Ovary (tissue), 7 donors: ENCODE measurements at regions not wholly inside any gene's neighbourhood (a gene's known extent, or its start where the extent isn't known, plus 50 kb on each side); places are given as distances from the start of the nearest gene placed in this dataset.

Source experiments
- DNase-seq, 5 donors: peaks; one replicate each; pipeline ENCODE4 v3.0.0-alpha.2; 2019 to 2020
- H3K27ac ChIP-seq, 2 donors: fragments of 200-600 bp; one replicate each; pipeline versions ENCODE4 v1.5.1 to v1.8.0; 2019 to 2022
- H3K27me3 ChIP-seq: fragments of 200-600 bp; one replicate; pipeline ENCODE4 v1.8.0; 2022
- H3K36me3 ChIP-seq: fragments of 200-600 bp; sonication (generic); one replicate; pipeline ENCODE4 v1.5.1; 2019
- H3K4me1 ChIP-seq: one replicate; pipeline ENCODE4 v1.8.1; 2013; ENCODE audit warnings: mild to moderate bottlenecking, moderate library complexity; ENCODE audit not compliant: insufficient read depth
- H3K4me3 ChIP-seq: fragments of 200-600 bp; sonication (generic); one replicate; pipeline ENCODE4 v1.5.1; 2017
- H3K9me3 ChIP-seq, 2 donors: fragments of 200-600 bp in 1 of 2; sonication (generic) in 1 of 2; one replicate each; pipeline versions ENCODE4 v1.5.1 to v1.8.1; 2013 to 2019; ENCODE audit warnings: mild to moderate bottlenecking in 1 of 2, moderate library complexity in 1 of 2
- EP300 ChIP-seq: sonication (generic); formaldehyde crosslinking; IDR thresholded peaks from one replicate; pipeline ENCODE4 v1.6.1; 2017; ENCODE audit warnings: antibody characterized with exemption
- POLR2A ChIP-seq: fragments of 450-650 bp; IDR thresholded peaks from one replicate; pipeline ENCODE4 v1.6.1; 2017; ENCODE audit warnings: antibody characterized with exemption, mild to moderate bottlenecking, moderate library complexity
- WGBS, 3 donors: extraction: QIAGEN DNeasy Blood & Tissue Kit in 1 of 3; methylation state at CpG; one replicate each; pipeline versions ENCODE4 v1.1.5 to v1.1.7; 2013 to 2017; 5-methylcytosine and 5-hydroxymethylcytosine counted together
- intact Hi-C, 4 donors: fragments of 100-400 bp; cut with DNase I; formaldehyde crosslinking; loops; one replicate each; pipeline versions ENCODE4 v1.11.0 to v1.15.1; 2022 to 2023
- TF ChIP-seq, protein P1 (sequence below), 3 donors: fragments of 450-650 bp in 2 of 3; fragments of 200-600 bp in 1 of 3; IDR thresholded peaks; one replicate each; pipeline versions ENCODE4 v1.5.1 to v1.8.0; 2016 to 2022; ENCODE audit warnings: antibody characterized with exemption in 3 of 3, mild to moderate bottlenecking in 1 of 3
- donor health status: DM: no; HTN: no; CAD: no; lungs with moderate emphysema.
- donor health status: DM: no; HTN: no; CAD: no.
- donor health status: Bipolar disorder and iron deficiency.
- donor health status: DM: no; HTN: no; CAD: no.
- donor health status: DM: yes; HTN: yes; CAD: no.

DNA sequence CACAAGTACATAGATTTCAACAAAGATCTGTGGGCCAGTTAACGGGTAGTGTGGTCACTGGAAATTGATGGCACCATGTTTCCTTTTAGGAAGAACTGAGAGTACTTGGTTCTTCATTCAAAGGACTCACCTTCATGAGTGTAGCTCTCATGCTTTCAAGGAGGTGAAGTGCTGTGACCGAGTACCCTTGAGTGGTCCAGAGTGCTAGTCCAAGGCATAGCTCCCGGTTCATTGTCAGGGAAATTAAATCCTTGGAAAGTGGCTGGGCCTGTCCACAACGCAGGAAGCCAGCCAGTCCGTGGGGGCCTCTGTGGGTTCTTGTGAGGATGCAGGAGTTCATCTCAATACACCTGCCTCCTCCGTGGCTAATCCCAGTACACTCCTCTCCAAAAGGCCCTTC, 295.1 kb downstream of the GALR1 start:
- intact Hi-C loops: no loop called here
- TF ChIP-seq, protein P1, sequence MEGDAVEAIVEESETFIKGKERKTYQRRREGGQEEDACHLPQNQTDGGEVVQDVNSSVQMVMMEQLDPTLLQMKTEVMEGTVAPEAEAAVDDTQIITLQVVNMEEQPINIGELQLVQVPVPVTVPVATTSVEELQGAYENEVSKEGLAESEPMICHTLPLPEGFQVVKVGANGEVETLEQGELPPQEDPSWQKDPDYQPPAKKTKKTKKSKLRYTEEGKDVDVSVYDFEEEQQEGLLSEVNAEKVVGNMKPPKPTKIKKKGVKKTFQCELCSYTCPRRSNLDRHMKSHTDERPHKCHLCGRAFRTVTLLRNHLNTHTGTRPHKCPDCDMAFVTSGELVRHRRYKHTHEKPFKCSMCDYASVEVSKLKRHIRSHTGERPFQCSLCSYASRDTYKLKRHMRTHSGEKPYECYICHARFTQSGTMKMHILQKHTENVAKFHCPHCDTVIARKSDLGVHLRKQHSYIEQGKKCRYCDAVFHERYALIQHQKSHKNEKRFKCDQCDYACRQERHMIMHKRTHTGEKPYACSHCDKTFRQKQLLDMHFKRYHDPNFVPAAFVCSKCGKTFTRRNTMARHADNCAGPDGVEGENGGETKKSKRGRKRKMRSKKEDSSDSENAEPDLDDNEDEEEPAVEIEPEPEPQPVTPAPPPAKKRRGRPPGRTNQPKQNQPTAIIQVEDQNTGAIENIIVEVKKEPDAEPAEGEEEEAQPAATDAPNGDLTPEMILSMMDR (IDR thresholded peaks at IDR 0.05): no peak
- no peak for TF ChIP-seq EP300
- no peak for TF ChIP-seq POLR2A
- Histone ChIP-seq H3K27ac (no peak overlapping the region), H3K36me3 (no peaks in the 10 kb centered on the region), H3K4me3 (no peak overlapping the region), H3K4me1 (no peaks in the 10 kb centered on the region), H3K9me3 (no peaks in the 10 kb centered on the region), H3K27me3 (no peaks in the 10 kb centered on the region)
- 78 to 90% (median 84%) methylated on average over 6 of the region's 6 CpGs for WGBS, 3 donors
- DNase-seq: no peak

DNA sequence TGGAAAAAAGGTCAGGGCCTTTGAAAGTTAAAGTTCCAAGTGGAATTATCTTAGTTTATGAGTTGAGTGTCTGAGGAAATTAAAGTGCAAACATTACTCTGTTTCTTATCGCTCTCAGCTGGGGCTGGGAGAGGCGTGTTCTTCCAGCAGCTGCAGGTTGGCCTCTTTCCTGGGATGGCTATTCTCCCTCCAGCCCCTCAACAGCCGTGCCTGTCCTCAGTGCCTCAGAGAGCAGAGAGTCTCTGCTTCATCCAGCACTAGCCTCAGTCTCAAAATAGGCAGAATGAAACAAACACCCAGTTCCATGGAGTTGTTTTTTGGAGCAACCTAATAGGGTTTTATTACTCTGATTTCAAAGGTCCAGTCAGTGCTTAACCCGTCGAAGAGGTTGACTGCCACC, 298.1 kb downstream of the GALR1 start:
- TF ChIP-seq, protein P1 (IDR thresholded peaks at IDR 0.05): no peak
- TF ChIP-seq POLR2A: no peak
- no peak for TF ChIP-seq EP300
- no peaks in the 10 kb centered on the region for H3K9me3 ChIP-seq
- WGBS, 3 donors: 24 to 29% (median 26%) methylated on average over 5 of the region's 5 CpGs
- no peaks in the 10 kb centered on the region for H3K27me3 ChIP-seq
- H3K4me3 ChIP-seq: no peak overlapping the region
- DNase-seq: no peak
- no peaks in the 10 kb centered on the region for H3K4me1 ChIP-seq
- intact Hi-C loops: no loop called here
- H3K36me3 ChIP-seq: no peaks in the 10 kb centered on the region
- no peak overlapping the region for H3K27ac ChIP-seq

DNA sequence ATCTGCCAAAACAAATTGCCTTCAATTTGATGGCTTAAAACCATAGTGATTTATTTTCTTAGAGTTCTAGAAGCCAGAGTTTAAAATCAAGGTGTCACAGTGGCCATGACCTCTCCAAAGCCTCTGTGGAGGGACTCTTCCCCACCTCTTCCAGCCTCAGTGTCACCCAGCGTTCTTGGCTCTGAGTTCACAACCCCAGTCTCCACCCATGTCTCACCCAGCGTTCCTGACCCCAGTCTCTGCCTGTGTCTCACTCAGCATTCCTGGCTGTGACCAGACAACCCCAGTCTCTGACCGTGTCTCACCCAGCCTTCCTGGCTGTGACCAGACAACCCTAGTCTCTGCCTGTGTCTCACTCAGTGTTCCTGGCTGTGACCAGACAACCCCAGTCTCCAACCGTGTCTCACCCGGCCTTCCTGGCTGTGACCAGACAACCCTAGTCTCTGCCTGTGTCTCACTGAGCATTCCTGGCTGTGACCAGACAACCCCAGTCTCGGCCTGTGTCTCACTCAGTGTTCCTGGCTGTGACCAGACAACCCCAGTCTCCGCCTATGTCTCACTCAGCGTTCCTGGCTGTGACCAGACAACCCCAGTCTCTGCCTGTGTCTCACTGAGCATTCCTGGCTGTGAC, 299.3 kb downstream of the GALR1 start:
- no peaks in the 10 kb centered on the region for H3K4me1 ChIP-seq
- DNase-seq: no peak
- intact Hi-C loops: no loop called here

DNA sequence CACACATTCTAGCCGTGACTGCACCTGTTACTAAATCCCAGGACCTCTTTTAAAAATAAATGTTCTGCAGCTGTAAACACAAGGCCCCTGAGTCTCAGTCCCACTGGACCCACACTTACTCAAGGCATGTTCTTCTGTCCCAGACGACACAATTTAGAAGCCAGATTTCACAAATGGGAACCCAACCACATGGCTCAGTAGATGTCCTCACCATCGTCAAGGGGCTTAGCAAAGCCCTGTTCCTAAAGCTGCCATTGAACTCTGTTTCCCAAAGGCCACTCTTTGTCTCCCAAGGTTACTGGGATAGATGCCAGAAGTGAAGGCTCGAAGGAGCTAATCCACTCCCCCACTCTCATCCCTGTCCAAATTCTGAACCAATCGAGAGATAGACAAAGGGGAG, 301.0 kb downstream of the GALR1 start:
- Histone ChIP-seq H3K36me3 (no peaks in the 10 kb centered on the region), H3K4me1 (no peaks in the 10 kb centered on the region), H3K27me3 (no peaks in the 10 kb centered on the region), H3K27ac (no peak overlapping the region), H3K9me3 (no peaks in the 10 kb centered on the region), H3K4me3 (no peak overlapping the region)
- 42 to 53% (median 51%) methylated on average over 5 of the region's 5 CpGs for WGBS, 3 donors
- DNase-seq: no peak
- intact Hi-C loops: no loop called here
- no peak for TF ChIP-seq POLR2A
- TF ChIP-seq EP300: no peak
- TF ChIP-seq, protein P1 (IDR thresholded peaks at IDR 0.05): no peak

More for the DNA sequence above, 299.3 kb downstream of the GALR1 start:
- Histone ChIP-seq H3K27me3 (no peaks in the 10 kb centered on the region), H3K4me3 (no peak overlapping the region), H3K27ac (no peak overlapping the region), H3K9me3 (no peaks in the 10 kb centered on the region), H3K36me3 (no peaks in the 10 kb centered on the region)
- TF ChIP-seq, protein P1 (IDR thresholded peaks at IDR 0.05): no peak
- TF ChIP-seq EP300 (no peak), POLR2A (no peak)
- WGBS, 3 donors: 75 to 81% (median 75%) methylated on average over 8 of the region's 8 CpGs
